Tibial nerve (tissue), 4 donors: ENCODE measurements at regions not wholly inside any gene's neighbourhood (a gene's known extent, or its start where the extent isn't known, plus 50 kb on each side); places are given as distances from the start of the nearest gene placed in this dataset.

Experiments used
- CTCF ChIP-seq, 5 experiments: fragments of 200-600 bp in 3 of 5; fragments of 450-650 bp in 2 of 5; sonication (generic) in 3 of 5; IDR thresholded peaks; one replicate each; pipeline ENCODE4 v1.5.1; 2016 to 2019; ENCODE audit warnings: antibody characterized with exemption in 5 of 5, mild to moderate bottlenecking in 3 of 5, moderate library complexity in 2 of 5
- EP300 ChIP-seq, 2 donors: sonication (generic); formaldehyde crosslinking; IDR thresholded peaks; one replicate each; pipeline ENCODE4 v1.6.1; 2017; ENCODE audit warnings: antibody characterized with exemption in 2 of 2, mild to moderate bottlenecking in 1 of 2
- POLR2A ChIP-seq, 2 donors: fragments of 450-650 bp; IDR thresholded peaks; one replicate each; pipeline ENCODE4 v1.6.1; 2017; ENCODE audit warnings: antibody characterized with exemption in 2 of 2, mild to moderate bottlenecking in 2 of 2, moderate library complexity in 2 of 2

- TF ChIP-seq POLR2A (IDR thresholded peaks at IDR 0.05) (no peak), CTCF (IDR thresholded peaks at IDR 0.05) (no peak), EP300 (IDR thresholded peaks at IDR 0.05) (no peak)
Observed at GRCh38 chr4:177225605-177226004, 84.1 kb upstream of the NEIL3 start.
